ENCODE measurements at regions not wholly inside any gene's neighbourhood (a gene's known extent, or its start where the extent isn't known, plus 50 kb on each side); places are given as distances from the start of the nearest gene placed in this dataset.
"Not testable (repeated sequence)": the region's sequence is repeated elsewhere in the genome, so short reads cannot be mapped to it uniquely, and the experiment has no call there.

DNA sequence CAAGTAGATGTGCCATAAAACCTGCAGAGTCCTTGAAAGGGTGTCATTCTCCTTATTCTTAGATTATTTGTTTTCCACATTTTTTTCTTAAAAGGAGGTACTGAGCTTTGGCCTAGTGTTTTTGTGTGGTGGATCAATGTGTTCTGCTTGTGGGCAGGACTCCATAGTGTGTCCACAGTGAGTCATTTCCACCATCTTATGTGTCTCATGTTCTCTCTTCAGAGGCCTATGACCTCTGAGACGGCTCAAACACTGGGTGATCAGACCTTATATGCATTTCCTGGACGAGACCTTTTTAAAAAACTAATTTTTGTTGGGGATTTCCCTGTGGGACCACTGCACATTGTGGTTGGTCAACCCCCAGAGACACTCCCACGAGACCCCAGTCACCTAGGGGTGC lies 93.4 kb downstream of the CHCHD4 start:
- TF ChIP-seq, protein P1, sequence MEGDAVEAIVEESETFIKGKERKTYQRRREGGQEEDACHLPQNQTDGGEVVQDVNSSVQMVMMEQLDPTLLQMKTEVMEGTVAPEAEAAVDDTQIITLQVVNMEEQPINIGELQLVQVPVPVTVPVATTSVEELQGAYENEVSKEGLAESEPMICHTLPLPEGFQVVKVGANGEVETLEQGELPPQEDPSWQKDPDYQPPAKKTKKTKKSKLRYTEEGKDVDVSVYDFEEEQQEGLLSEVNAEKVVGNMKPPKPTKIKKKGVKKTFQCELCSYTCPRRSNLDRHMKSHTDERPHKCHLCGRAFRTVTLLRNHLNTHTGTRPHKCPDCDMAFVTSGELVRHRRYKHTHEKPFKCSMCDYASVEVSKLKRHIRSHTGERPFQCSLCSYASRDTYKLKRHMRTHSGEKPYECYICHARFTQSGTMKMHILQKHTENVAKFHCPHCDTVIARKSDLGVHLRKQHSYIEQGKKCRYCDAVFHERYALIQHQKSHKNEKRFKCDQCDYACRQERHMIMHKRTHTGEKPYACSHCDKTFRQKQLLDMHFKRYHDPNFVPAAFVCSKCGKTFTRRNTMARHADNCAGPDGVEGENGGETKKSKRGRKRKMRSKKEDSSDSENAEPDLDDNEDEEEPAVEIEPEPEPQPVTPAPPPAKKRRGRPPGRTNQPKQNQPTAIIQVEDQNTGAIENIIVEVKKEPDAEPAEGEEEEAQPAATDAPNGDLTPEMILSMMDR (IDR thresholded peaks at IDR 0.05; ENCODE audit: insufficient read depth, low read depth, low read length, missing control alignments) = no peak
- peak; percentile 13 for DNase-seq (ENCODE audit: low read depth)
- no peak overlapping the region for H3K4me3 ChIP-seq (ENCODE audit: low read length)

DNA sequence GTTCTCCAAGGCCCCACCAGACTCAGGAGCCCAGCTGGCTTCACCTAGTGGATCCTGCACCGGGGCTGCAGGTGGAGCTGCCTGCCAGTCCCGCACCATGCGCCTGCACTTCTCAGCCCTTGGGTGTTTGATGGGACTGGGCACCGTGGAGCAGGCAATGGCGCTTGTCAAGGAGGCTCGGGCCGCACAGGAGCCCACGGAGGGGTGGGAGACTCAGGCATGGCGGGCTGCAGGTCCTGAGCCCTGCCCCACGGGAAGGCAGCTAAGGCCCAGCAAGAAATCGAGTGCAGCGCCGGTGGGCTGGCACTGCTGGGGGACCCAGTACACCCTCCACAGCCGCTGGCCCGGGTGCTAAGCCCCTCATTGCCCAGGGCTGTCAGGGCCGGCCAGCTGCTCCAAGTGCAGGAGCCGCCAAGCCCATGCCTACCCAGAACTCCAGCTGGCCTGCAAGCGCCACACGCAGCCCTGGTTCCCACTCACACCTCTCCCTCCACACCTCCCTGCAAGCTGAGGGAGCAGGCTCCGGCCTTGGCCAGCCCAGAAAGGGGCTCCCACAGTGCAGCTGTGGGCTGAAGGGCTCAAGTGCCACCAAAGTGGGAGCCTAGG lies 95.2 kb downstream of the CHCHD4 start:
- not testable (repeated sequence) for DNase-seq (ENCODE audit: low read depth); H3K4me3 ChIP-seq (ENCODE audit: low read length)

DNA sequence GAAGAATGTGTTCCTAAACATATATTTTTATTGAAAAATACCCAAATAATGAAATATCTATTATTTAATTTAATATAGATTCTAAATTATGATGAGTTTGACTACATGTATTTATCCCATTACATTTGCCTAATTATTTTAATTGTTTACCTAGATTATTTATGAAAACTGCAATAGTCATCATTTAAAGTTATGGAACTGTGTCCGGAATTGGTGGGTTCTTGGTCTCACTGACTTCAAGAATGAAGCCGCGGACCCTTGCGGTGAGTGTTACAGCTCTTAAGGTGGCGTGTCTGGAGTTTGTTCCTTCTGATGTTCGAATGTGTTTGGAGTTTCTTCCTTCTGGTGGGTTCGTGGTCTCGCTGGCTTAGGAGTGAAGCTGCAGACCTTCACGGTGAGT lies 96.5 kb downstream of the CHCHD4 start:
- not testable (repeated sequence) for DNase-seq (ENCODE audit: low read depth); H3K4me3 ChIP-seq (ENCODE audit: low read length)

DNA sequence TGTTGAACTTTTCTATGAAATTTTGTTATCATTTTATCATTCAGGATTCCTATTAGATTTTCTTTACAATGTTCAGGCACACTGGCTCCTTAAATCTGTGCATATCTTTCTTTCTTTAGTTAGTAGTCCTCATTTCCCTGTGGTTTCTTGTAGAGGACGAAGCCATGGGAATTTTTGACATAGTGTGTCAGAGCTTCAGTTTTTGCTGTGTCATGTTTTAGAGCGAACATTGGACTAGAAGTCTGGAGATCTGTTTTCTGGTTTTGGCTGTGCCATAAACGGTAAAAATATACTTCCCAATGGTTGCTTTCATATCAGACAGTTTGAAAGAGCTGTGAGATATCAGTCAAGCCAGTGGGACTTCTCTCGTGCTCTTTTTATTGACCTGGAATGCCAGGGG lies 105.2 kb downstream of the CHCHD4 start:
- TF ChIP-seq, protein P1 (IDR thresholded peaks at IDR 0.05; ENCODE audit: insufficient read depth, low read depth, low read length, missing control alignments) = no peak
- H3K4me3 ChIP-seq (ENCODE audit: low read length) = no peak overlapping the region
- DNase-seq (ENCODE audit: low read depth) = no peak

DNA sequence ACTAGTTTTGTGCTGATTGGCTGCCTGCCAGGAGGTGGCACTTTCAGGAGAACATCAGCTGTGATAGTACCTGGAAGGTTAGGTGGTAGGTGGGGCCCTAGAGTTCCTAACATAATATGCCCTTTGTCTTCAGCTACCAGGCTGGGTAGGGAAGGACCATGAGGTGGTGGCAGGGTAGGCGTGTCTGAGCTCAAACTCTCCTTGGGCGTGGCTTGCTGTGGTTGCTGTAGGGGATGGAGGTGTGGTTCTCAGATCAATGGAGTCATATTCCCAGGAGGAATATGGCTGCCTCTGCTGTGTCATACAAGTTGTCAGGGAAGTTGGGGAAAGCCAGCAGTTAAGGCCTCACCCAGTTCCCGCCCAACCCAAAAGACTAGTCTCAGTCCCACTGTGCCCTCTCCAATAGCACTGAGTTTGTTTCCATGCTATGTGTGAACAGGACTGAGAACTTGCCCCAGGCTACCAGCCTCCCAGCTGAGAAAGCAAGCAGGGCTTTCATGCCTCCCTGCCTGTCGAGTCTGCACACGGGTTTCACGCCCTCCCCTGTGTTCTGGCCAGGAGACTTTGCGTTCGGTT lies 107.7 kb downstream of the CHCHD4 start:
- peak overlapping the region; percentile 34 for H3K4me3 ChIP-seq (ENCODE audit: low read length)
- peak; percentile 92 for DNase-seq (ENCODE audit: low read depth)
- TF ChIP-seq, protein P1 (IDR thresholded peaks at IDR 0.05; ENCODE audit: insufficient read depth, low read depth, low read length, missing control alignments) = no peak

- no peak for DNase-seq (ENCODE audit: low read depth)
- TF ChIP-seq, protein P1 (IDR thresholded peaks at IDR 0.05; ENCODE audit: insufficient read depth, low read depth, low read length, missing control alignments) = no peak
- no peak overlapping the region for H3K4me3 ChIP-seq (ENCODE audit: low read length)
These were observed 117.7 kb downstream of the CHCHD4 start for GRCh38 chr3:14007006-14007405.

DNA sequence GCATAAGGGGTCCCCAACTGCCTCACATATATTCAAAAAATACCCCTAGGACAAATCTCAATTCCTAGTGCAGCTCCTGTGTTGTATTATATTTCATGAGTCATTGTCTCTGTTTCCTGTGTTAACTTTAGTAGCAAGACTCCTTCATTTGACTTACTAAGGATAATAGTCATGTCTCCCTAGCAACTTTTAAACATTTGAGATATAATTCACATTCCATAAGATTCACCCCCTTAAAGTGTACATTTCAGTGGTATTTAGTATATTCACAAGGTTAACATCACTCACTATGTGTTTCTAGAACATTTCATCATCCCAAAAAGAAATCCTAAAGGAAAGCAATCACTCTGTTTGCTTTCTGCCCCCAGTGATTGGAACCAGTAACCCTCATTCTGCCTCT lies 121.3 kb upstream of the WNT7A start:
- TF ChIP-seq, protein P1 (IDR thresholded peaks at IDR 0.05; ENCODE audit: insufficient read depth, low read depth, low read length, missing control alignments) = no peak

DNA sequence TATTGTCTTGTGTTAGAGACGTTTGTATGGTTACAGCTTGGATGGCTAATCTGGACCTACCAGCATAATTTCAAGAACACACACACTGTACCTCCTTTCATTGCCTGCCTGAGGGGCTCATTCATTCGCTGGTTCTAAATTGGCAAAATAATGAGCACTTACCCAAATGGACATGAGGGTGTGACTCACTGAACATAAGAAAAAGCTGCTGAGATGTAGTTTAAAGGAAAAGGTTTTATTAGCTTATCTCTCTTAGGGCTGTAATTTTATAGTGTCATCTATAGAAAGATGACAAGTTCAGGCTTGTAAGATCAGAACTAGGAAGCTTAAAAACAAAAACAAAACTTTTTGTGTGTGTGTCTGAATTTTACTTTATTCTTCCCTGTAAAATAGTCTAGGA lies 120.7 kb upstream of the WNT7A start:
- peak; percentile 50 for DNase-seq (ENCODE audit: low read depth)
- TF ChIP-seq, protein P1 (IDR thresholded peaks at IDR 0.05; ENCODE audit: insufficient read depth, low read depth, low read length, missing control alignments) = no peak
- H3K4me3 ChIP-seq (ENCODE audit: low read length) = no peak overlapping the region

More for the DNA sequence above, 121.3 kb upstream of the WNT7A start:
- H3K4me3 ChIP-seq (ENCODE audit: low read length) = no peak overlapping the region
- peak; percentile 62 for DNase-seq (ENCODE audit: low read depth)
